ENCODE measurements at regions not wholly inside any gene's neighbourhood (a gene's known extent, or its start where the extent isn't known, plus 50 kb on each side); places are given as distances from the start of the nearest gene placed in this dataset.

- TF ChIP-seq GATA2 (IDR thresholded peaks at IDR 0.05; ENCODE audit: low read depth, low read length) (no peak), GATA3 (IDR thresholded peaks at IDR 0.05; ENCODE audit: low read depth, low read length) (no peak)
Observed at GRCh38 chr12:92398565-92399309, 253.1 kb upstream of the BTG1 start.
